GM20000 (cell line): ENCODE measurements at regions not wholly inside any gene's neighbourhood (a gene's known extent, or its start where the extent isn't known, plus 50 kb on each side); places are given as distances from the start of the nearest gene placed in this dataset.

Experiments
- DNase-seq: peaks from one replicate; pipeline ENCODE4 v3.0.0; 2012; ENCODE audit warnings: low spot score
- TF ChIP-seq, protein P1 (sequence below): IDR thresholded peaks from 2 replicates; pipeline ENCODE4 v1.5.1; 2012; ENCODE audit warnings: mild to moderate bottlenecking, control low read depth; ENCODE audit errors: extremely low read depth, missing control alignments

GRCh38 chr1:87592156-87592555, 263.5 kb downstream of the LMO4 start:
- DNase-seq, result peak; percentile 26
- TF ChIP-seq, protein P1, sequence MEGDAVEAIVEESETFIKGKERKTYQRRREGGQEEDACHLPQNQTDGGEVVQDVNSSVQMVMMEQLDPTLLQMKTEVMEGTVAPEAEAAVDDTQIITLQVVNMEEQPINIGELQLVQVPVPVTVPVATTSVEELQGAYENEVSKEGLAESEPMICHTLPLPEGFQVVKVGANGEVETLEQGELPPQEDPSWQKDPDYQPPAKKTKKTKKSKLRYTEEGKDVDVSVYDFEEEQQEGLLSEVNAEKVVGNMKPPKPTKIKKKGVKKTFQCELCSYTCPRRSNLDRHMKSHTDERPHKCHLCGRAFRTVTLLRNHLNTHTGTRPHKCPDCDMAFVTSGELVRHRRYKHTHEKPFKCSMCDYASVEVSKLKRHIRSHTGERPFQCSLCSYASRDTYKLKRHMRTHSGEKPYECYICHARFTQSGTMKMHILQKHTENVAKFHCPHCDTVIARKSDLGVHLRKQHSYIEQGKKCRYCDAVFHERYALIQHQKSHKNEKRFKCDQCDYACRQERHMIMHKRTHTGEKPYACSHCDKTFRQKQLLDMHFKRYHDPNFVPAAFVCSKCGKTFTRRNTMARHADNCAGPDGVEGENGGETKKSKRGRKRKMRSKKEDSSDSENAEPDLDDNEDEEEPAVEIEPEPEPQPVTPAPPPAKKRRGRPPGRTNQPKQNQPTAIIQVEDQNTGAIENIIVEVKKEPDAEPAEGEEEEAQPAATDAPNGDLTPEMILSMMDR, result no peak

DNA sequence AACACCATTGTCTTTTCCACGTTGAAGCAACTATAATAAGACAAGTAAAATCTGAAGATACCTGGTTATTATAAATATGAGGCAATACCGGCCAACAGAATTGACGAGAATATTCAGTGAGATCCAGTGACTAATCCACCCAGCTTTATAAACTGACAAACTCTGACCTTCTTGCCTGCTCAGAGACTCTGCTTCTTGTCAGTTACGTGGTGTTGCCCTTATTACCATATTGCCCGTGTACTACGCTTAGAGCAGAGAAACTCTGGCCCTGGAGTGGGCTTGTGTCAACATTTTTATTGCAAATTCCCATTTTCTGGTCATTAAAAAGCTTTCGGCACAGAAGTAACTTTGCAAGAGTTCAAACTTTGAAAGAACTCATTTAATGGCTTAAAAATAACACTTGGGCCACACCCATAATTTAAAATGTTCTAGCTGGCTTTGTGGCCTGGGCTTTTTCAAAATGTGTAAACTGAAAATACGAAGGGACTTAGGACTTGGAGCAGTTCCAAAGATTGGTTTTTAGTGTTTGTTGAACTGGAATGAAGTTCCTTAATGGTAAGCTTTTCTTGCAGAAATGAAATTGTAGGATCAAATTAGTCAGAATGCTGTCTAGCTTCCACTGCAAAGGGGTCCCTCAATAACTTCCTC, 266.2 kb downstream of the LMO4 start:
- TF ChIP-seq, protein P1, result no peak
- no peak for DNase-seq

DNA sequence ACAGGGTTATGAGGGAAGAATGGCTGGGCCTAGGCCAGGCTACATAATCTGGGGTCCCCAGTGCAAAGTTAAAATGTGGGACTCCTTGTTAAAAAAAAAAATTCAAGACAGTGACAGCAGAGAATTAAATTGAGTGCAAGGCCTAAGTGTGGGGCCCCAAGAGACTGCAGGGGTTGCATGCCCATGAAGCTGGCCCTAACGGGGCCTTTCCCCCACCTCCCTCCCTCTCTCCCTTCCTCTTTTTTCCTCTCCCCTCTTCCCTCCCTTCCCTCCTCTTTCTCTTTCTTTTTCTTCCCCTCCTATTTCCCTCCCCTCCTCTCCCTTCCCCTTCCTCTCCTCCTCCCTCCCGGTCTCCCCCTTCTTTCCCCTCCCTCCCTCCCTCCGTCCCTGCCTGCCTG, 266.7 kb downstream of the LMO4 start:
- DNase-seq, result no peak

DNA sequence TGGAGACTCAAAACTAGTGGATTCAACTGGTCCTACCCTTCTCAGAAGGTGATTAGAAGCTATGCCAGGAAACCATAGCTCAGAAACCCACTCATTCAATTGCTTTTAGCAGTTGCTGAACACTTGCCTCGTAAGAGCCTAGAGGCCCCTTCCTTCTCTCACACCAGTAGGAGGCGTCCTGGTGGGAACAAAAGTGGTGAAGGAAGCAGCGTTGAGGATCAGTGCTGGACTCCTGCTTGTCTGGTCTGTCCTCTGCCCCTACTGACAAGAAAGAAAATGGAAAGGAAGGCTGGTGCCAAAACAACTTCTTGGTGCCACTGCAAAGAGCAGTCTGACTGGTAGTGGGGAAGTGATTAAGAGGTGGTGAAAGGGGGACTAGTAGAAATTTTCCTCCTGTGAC, 269.7 kb downstream of the LMO4 start:
- TF ChIP-seq, protein P1, result peak; percentile 3
- DNase-seq, result no peak

More for the DNA sequence above, 266.7 kb downstream of the LMO4 start:
- TF ChIP-seq, protein P1, result no peak

DNA sequence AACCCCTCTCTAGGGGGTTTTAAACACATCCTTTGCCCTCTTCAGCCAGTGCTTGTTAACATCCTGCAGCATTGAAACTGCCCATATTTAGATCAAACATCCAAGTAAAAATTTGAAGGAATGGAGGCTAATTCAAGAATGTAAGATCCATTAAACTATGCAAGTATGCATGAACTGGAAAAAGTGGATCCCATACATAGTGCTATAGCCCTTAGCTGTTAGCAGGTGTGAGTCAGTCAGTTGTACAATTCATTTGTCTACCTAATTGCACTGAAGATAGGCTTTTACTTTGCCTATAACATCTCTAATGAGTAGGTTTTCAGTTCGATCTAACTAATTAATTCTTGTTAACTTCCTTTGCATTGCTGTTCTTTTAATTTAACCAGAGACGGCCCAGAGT, 270.9 kb downstream of the LMO4 start:
- TF ChIP-seq, protein P1, result no peak
- no peak for DNase-seq

DNA sequence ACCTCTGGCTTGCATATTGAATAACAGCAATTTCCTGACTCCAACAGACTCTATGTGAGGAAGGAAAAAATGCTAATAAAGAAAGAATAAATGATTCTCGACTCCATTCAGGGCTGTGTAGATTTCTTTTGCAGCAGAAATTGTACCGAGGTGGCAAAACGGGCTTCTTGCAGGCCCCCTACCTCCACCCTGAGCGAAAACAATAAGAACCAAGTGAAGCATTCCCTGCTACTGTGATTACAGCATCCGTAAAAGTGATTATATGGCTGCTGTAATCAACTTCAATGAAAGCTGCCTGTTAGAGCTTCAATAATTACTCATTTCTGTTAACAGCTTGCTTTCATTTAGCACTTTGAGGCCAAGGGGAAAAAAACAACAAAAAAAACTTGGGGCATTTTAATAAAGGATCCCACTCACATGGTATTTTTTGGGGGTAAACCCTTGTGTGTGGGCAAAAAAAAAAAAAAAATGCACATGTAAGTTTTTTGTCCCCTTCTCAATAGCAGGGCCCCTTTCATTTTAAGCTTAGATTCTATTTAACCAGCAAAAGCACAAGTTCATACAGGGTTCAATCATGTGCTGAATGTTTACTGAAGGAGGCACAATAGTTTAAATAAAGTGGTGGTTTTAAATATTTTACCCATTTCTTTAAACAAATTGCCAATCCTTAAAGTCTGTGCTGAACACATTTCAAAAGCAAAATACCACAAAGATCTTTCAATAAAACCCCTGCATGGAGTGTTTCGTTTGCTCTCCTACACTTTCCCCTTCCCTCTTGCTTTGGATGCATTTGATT, 271.6 kb downstream of the LMO4 start:
- DNase-seq, result no peak
- TF ChIP-seq, protein P1, result no peak

DNA sequence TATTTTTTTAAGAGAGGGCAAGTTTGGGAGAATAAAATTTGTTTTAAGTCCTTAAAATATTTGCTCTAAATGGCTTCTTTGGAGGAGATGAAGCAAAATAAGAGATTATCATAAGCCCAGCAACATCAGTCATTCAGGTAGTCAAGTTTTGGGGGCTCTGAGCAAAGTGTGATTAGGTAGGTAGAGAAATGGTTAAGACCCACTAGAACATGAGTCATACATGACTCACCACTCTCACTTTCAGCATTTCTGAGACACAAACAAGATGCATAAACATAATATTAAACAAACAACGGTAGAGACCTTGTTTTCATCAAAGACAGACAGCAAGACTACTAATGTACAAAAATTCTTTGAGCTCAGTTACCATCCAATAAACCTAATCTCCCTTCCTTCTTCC, 272.2 kb downstream of the LMO4 start:
- TF ChIP-seq, protein P1, result no peak
- DNase-seq, result no peak
